NOMO-1 (cell line): ENCODE measurements at regions not wholly inside any gene's neighbourhood (a gene's known extent, or its start where the extent isn't known, plus 50 kb on each side); places are given as distances from the start of the nearest gene placed in this dataset.
"Not testable (repeated sequence)": the region's sequence is repeated elsewhere in the genome, so short reads cannot be mapped to it uniquely, and the experiment has no call there.

Experiments
- DNase-seq, 2 experiments: peaks; one replicate each; lab custom pipeline; 2025; ENCODE audit not compliant: unreplicated experiment in 2 of 2; lab: John Stamatoyannopoulos, UW

DNA sequence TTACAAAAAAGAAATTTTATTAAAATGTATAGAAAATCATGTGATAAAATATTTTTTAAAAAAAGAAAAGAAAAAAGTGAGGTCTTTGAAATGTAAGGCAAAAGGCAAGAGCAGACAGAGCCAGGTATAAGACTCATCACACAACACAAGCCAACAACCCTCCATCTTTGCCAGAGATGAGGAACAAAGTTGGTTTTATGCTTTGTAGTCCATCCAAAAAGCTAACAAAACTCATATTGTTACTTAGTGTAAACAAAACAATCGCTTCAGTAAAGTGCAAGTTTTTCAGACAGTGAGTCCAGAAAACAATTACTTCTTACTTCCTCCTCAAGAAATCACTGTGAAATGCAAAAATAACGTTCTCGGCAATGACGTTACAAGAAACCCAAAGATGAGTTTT, 233.9 kb upstream of the FRG1 start:
- DNase-seq = not testable (repeated sequence)

GRCh38 chr4:189707227-189707626, 233.4 kb upstream of the FRG1 start:
- DNase-seq = not testable (repeated sequence)

GRCh38 chr4:189711956-189712355, 228.7 kb upstream of the FRG1 start:
- DNase-seq = not testable (repeated sequence)

- DNase-seq = not testable (repeated sequence)
These were observed 219.4 kb upstream of the FRG1 start for GRCh38 chr4:189721016-189721993.

DNA sequence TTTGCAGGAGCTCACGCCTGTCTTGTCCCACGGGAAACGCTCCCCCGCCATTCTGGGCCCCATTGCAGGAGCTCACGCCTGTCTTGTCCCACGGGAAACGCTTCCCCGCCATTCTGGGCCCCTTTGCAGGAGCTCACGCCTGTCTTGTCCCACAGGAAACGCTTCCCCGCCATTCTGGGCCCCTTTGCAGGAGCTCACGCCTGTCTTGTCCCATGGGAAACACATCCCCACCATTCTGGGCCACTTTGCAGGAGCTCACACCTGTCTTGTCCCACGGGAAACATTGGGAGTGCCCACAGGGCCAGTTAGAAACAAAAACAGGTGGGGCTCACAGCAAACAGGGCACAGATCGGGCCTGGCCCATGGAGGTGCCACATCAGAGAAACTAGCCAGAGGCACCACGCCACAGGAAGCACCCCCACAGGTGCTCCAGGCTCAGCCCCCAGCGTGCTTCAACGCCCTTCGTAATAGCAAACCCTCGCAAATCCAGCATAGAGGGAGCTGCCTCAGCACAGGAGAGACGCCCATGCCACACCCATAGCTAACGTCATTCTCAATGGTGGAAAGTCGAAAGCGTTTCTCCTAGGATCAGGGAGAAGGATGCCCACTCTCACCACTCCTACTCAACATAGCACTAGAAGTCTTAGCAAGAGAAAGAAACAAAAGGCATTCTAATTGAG, 218.2 kb upstream of the FRG1 start:
- not testable (repeated sequence) for DNase-seq

GRCh38 chr4:189727982-189728638, 212.6 kb upstream of the FRG1 start:
- not testable (repeated sequence) for DNase-seq

GRCh38 chr4:189731989-189732388, 208.7 kb upstream of the FRG1 start:
- DNase-seq = not testable (repeated sequence)

DNA sequence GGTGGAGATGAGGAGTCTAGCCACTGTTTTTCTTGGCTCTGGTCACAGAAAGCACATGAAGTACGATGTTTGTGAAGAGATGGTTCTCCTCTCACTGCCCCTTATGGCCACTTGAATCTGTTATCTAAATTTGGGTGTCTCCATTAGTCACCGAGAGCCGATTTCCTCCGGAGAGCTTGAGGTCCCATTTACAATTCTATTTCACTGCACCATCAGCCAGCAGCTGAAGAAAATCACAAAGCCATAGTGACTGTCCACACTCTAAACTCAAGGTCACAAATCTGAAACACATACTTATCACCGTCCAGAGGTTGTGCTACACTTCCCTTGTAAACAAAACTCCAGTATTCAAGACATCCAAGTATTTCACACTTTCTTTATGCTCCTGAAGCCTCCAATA, 207.2 kb upstream of the FRG1 start:
- DNase-seq = not testable (repeated sequence)

DNA sequence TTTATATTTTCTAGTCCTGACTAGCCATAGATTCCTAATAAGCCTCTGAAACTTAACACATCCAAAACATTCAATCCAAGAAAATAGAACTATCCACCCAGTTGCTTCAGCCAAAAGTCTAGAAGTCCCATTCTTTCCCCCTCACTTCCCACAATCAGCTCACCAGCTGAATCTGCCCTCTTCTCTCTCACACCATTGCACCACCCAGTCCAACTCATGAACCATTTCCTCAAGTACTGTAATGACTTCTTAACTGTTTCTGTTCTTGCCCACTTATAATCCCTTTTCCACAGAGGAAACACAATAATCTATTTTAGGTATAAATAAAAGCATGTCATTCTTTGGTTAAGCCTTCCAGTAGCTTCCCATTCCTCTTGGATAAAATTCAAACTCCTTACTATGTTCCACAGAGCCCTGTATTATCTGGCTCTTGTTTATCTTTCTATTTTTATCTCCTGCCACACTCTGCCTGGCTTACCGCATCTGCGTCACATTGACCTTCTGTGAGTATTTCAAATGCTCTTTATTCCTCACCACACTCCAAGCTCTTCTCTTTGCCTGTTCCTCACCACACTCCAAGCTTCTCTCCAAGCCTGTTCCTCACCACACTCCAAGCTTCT, 205.9 kb upstream of the FRG1 start:
- not testable (repeated sequence) for DNase-seq

- DNase-seq = not testable (repeated sequence)
These were observed 204.0 kb upstream of the FRG1 start for GRCh38 chr4:189736656-189737055.

GRCh38 chr4:189740118-189740517, 200.6 kb upstream of the FRG1 start:
- not testable (repeated sequence) for DNase-seq

DNA sequence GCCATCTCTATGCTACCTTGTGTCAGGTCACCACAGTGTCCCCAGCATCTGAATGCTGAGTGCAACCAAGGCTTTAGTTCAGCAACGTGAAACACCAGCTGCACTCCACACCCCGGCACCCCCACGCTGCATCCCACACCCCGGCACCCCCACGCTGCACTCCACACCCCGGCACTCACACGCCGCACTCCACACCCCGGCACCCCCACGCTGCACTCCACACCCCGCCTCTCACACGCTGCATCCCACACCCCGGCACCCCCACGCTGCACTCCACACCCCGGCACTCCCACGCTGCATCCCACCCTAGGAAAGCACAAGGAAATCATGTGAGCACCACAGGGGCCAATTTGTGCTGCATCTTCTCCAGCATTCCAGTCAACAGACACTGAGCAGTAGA, 199.8 kb upstream of the FRG1 start:
- DNase-seq = no peak

DNA sequence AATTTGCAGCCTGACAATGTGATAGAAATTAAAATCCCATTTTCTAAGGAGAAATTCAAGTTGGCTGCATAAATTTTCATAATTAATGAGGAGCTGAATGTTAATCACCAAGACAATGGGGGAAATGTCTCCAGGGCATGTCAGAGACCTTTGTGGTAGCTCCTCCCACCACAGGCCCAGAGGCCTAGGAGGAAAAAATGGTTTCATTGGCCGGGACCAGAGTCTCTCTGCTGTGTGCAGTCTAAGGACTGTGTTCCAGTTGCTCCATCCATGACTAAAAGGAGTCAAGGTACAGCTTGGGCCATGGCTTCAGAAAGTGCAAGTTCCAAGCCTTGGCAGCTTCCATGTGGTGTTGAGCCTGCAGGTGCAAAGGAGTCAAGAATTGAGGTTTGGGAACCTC, 187.6 kb upstream of the FRG1 start:
- DNase-seq = not testable (repeated sequence)

DNA sequence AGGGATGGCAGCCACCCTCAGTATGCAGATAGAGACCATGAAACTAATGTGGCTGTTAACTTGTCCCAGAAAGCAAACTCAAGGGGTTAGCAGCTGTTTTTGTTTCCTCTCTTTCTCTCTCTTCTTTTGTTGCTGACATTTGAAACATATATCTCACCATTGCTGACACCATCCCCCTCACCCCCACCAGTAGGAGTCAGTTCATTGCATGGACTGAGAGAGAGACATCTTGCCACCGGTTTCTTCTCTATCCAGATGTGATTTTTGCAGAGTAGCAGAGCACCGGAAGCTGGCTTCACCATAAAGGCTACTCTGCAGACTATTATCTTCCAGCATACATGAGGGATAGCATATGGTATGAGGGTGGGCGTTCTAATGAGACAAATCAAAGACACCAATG, 177.1 kb upstream of the FRG1 start:
- no peak for DNase-seq

GRCh38 chr4:189765301-189765700, 175.4 kb upstream of the FRG1 start:
- no peak for DNase-seq

DNA sequence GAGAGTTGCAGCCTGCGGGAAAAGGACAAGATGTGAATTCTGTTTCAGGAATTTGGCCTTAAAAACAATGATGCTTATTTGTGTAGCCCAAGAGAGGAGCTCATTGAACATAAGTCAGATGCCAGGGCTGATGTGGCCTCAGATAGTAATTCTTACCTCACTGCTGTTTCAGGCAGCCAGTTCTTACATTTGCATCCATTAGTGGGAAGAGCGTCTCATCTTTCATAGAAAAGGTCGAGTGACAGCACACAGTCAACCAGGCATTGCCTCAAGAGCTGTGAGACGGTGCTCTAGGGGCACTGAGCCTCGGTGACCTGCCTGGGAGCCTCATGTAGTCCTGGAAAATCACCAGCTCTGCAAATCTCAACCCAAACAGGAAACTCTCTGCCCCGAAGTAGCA, 174.9 kb upstream of the FRG1 start:
- DNase-seq = no peak

- DNase-seq = no peak
These were observed 172.7 kb upstream of the FRG1 start for GRCh38 chr4:189767941-189768340.

GRCh38 chr4:189769131-189769530, 171.5 kb upstream of the FRG1 start:
- no peak for DNase-seq

GRCh38 chr4:189771696-189772361, 168.8 kb upstream of the FRG1 start:
- DNase-seq = peak; percentile 41 to 63

- peak in 1 of 2 experiments; percentile 47 for DNase-seq
These were observed 166.8 kb upstream of the FRG1 start for GRCh38 chr4:189773909-189774308.
